ENCODE measurements at regions not wholly inside any gene's neighbourhood (a gene's known extent, or its start where the extent isn't known, plus 50 kb on each side); places are given as distances from the start of the nearest gene placed in this dataset.
"Not testable (repeated sequence)": the region's sequence is repeated elsewhere in the genome, so short reads cannot be mapped to it uniquely, and the experiment has no call there.

DNA sequence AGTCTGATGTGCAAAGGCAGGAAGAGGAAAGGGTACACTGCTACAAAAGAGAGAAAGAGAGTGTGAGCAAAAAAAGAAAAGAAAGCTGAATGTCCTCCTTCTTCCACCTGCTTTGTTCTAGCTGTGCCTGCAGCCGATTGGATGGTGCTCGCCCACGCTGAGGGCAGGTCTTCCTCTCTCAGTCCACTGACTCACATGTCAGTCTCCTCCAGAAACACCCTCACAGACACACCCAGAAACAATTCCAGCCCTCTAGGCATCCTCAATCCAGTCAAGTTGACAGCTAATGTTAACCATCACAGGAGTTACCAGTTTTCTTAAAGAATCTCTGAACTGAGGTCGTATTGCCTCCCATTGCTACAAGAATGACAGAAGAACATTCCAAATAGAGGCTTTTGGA, 411.9 kb upstream of the SASH1 start:
- no peak for DNase-seq

DNA sequence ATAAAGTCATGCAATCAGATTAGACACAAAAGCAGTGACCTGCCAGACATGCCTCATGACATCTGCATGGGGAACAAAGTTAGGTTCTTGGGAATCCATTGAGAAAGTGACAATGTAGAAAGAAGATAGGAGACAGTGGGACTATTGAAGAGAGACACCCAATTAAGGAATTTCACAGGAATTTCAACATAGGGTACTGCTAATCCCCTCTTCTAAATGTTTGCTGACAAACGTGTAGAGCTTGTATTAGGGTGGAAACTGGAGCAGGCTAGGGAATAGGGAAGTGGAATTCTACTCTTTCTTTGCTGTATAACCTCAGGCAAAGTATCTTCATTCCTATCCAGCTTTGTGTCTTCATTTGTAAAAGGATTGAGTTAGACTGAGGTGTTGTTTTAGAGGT, 409.4 kb upstream of the SASH1 start:
- no peak for DNase-seq

DNA sequence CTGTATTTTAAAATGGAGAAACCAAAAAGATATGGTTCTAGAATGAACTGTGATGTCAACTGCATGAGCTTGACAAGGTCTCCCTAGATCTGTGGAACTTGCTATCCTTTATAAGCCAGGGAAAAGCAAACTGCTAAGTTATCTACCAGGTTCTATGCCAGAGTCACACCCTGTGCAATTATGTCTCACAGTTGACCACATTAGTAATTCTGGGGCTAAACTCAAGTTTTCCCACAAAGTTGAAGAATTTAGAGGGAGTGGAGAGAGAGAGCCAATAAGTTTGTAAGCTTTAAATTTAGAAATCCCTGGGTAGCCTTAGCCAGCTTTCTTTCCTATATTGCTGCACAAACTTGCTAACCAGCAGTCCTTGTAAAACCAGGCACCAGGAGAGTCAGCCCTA, 407.0 kb upstream of the SASH1 start:
- DNase-seq: no peak

DNA sequence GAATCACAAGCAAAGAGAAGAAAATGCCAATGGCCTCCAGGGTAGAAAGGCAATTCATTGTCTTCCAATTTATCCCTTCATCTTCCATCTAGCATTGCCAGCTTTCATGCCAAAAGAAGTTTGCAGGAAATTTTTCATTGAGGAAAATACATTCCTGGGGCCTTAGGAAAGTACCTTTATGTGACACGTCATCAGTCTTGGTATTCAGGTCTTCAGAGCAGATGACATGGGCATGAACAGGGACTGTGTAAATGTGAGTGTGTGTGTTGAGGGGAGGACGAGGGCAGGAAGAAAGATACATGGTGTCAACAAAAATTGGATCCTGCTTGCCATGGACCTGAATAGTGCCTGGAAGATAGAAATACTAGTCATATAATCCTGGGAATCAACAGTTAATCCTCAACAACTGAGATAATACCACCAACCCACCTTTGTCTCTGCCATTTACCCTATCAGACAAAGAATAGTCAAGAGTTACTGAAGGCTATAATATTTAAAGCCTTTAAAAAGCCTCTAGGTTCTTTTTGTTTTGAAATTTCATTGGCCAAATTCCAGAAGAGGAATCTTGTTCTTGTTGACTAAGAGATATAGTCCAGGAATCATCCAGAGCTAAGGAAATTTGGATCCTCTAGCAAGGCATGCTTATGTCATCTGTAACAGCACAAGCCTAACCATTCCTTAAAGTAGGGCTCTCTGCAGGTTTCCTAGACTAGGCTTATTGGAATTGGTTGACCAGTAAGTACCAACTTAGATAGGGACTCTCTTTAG, 405.8 kb upstream of the SASH1 start:
- DNase-seq: no peak

DNA sequence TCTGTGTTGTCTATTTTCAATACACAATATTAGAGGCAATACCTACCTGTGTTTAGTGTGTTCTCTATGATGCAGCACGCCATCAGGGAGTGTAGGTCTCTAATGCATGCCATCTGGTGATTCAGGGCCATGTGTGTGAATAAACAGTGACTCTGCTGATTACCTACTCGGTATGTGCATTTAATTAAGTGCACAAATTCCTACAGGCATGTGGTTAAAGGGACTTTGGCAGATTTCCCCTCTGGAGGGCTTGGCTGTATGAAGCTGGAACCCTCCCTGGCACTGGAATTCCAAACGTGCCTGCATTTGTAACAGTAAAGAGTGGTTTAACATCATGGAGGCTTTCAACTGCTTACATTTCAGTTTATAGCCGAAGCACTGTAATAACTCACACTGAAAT, 401.5 kb upstream of the SASH1 start:
- no peak for DNase-seq

DNA sequence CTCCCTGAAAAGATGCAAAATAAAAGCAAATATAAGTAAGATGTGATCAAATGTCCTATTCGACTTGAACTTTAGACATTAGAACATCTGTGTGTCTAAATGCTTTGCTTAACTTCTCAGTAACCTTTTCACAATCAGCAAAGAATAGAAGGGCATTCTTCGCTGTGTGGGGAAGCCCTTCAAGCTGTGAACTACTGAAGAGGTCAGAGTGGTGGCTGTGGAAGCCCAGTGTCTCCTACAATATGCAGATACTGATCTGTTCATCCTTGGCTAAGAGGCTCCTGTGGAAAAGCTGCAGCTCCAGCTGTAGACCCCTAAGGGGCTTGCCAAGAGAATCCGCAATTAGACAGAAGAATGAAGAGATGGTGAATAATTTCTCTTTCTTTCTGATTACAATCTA, 400.3 kb upstream of the SASH1 start:
- DNase-seq: no peak

DNA sequence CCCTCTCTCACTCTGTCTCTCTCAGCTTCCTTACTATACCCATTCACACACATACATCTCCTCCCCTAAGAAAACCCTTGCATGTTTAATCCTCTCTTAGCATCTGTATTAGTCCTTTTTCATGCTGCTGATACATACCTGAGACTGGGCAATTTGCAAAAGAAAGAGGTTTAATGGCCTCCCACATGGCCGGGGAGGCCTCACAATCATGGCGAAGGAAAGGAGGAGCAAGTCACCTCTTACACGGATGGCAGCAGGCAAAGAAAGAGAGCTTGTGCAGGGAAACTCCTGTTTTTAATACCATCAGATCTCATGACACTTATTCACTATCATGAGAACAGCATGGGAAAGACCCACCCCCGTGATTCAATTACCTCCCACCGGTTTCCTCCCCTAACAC, 398.5 kb upstream of the SASH1 start:
- no peak for DNase-seq

DNA sequence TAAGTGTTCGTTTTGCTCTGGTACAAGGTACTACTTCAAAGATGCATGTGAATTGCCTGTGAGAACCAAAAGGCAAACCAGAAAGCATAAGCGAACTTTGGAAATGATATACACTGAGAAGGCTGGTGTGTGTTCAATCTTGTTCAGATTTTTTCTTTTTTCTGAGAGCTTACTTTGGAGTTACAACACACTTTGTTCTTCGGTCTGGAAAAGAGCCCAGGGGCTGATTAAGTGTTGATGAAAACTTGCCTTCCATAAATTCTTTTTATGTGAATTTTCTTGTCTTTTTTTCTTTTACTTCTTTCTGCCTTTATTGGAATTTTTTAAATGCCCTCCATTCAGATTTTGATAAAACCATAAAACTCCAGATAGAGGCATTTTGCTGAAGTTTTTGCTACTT, 395.1 kb upstream of the SASH1 start:
- DNase-seq: no peak

DNA sequence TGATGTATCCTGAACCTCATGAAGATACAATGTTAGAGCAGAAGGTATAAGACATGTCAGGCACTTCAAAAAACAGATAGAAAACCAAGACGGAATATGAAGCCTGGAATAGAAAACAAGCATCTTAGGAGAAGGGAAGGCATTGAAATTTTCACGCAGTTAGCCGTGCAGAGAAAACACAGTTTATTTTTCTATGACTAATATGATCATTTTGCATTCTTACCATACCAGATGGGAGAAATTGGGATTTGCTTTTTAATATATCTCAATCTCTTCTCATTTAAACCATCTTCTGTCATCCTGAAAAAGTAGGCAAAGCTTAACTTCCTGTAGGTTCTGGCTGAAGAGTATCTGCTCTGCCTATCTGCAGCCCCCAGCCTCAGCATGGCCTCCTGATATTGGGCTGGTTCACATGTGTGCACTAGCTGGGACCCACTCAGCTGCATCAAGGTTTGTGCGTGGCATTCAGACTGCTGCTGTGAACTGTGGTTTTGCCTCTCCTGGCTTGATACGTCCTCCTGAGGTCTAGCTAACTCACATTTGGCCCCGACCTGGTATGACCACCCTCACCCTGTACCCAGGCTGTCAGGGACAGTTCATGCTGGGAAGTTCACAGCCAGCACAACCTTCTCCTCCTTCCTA, 392.5 kb upstream of the SASH1 start:
- no peak for DNase-seq

DNA sequence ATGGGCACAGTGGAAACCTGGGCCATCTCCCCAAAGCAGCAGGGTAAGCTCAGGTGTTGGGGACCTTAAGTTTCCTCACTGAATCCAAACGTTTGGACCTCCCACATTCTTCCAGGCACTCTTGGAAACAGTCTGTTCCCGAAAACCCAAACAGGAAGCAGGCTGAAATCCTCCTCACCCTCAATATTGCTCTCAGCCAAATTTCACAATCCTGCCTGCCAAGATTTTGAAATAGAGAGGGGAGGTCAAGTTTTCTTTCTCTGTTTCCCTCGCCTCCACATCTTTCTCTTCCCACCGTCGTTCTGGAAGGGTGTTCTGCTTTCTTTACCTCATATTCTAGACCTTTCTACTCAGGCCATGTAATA, 392.0 kb upstream of the SASH1 start:
- no peak for DNase-seq

DNA sequence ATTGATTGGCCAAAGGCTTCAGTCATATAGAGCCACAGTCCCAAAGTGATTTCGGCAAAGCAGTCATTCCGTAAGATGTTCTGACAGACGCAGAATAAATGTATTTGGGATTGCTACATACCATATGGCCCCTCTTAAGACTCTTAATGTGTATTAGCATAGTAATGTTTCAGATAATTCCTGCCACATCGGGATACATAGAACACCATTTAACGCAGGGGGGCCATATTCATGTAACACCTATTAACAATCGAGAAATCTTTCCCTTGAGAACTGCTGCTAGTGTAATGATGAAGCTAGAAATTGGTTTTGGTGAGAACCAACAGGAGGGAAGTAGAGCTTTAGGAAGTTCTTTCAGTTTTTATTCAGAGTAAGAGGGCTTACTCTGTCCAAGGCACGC, 390.9 kb upstream of the SASH1 start:
- DNase-seq: no peak

DNA sequence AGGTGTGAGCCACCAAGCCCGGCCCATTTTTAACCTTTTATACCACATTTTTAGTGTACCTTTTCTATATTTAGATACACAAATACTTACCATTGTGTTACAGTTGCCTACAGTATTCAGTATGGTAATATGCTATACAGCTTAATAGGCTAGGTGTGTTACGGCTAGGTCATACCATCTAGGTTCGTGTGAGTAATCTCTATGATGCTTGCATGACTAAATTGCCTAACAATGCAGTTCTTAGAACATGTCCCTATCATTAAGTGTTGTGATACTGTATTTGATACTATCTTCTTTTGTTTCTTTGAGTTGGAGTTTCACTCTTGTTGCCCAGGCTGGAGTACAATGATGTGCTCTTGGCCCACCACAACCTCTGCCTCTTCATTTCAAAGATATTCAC, 387.7 kb upstream of the SASH1 start:
- no peak for DNase-seq

DNA sequence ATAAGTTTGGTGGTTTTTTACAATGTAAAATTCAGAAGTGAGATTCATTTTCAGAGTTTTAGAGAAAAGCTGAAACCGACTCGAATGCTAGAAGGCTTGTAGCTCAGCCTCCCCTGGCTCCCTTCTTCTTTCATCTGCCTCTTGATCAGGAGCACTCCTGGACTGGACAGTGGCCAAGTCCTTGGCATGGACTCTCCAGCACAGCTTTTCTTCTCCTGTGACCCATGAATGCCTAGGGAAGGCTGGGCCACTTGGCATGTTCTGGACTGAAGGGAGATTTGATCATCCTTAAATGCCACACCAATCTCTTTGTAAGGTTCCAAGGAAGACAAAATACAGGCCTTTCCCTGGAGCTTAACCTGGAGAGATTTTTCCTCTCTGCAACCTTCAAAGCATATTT, 384.0 kb upstream of the SASH1 start:
- DNase-seq: no peak

DNA sequence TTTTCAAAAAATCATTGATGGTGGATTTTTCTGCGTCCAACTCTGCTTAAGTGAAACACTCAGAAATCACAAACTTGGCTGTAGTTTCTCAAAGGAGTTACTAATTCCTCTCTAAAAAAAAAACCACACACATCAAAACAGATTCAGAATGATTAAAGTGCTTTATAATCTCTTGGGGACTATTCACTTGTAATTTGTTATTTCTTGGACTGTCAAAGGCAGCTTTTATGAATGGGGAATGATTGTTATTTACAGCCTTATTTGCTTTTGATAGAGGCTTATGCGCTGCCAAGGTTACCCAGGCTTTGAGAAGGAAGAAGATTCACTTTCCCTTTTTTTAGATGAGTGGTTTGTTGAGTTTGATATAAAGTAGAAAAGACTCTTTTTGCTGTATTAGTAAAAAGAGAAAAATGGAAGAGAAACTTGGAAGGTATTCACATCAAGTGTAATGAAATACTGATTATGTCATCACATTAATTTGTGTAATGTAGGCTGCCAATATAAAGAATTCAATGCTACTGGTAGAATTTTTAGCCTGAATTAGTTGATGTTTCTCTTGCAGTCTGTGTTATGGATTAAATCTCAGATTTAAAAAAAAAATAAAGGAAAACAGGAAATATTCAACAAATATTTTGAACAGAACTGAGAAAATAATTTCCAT, 381.0 kb upstream of the SASH1 start:
- no peak for DNase-seq

DNA sequence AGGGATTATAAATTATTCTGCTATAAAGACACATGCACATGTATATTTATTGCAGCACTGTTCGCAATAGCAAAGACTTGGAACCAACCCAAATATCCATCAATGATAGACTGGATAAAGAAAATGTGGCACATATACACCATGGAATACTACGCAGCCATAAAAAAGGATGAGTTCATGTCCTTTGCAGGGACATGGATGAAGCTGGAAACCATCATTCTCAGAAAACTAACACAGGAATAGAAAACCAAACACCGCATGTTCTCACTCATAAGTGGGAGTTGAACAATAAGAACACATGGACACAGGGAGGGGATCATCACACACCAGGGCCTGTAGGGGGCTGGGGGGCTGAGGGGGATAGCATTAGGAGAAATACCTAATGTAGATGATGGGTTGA, 377.2 kb upstream of the SASH1 start:
- not testable (repeated sequence) for DNase-seq

DNA sequence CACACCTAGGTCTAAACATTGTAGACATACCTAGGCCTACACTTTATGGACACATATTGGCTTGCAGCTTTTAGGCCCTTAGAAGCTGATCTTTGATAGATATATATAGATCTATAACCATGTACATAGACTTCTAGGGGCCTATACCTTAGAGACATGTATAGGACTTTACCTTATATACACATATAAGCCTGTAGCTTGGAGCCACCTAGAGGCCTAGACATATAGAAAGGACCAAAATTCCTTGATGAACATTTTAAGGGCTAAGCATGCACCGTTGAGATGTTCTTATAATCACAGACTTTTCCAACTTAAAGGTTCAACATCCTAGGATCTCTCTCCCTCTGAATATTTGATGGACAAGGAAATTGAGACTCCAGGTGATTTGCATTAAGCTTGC, 371.7 kb upstream of the SASH1 start:
- no peak for DNase-seq

DNA sequence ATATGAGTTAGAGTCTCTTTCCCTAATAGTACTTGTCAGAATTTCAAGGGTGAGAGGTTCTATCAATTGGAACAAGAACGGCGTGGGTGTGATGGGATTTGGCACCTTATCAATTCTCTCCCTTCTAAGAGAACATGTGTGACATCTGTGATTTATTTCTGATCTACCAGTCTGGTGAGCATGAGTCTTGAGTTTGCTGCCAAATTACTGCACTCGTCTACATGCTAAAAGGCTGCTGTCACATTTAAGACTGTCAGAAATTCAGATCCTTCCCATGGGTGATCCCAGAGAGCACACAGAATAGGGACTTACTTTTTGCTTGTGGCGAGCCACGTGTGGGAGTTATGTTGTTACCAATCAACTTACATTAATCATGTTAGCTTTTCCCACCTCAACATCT, 370.2 kb upstream of the SASH1 start:
- no peak for DNase-seq

DNA sequence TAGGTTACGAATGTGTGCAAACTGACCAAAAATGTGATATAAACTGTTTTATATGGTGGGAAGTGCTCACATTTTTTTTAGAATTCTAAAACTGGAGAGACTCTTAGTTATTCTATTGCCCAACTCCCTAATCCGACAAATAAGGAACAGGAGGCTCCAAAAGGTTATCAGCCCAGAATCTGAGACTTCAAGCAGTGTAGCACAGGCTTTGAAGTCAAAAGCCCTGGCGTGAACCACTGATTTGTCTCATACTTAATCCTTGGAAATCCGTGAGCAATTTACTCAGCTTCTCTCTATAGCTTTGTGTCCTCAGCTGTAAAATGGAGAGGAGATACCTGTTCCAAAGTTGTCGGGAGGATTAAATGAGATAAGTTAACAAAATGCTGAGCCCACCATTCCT, 368.8 kb upstream of the SASH1 start:
- DNase-seq: no peak

DNA sequence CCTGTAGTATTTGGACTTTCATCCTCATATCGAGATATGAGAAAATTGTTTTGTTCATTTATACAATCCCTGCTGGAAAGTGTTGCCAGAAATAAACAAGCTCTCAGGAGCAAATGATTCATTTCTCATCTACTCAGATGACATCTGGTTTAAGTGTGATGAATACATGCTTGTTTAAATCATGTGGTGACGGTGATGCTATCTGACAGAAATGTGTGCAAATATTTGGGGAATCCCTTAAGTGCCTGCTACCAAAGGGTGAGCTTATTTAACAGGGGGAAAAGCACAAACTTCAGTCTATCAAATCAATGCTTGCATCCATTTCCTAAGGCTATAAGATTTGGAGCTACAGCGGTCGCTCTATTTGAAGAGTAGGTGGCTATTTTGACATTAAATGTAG, 368.3 kb upstream of the SASH1 start:
- no peak for DNase-seq

DNA sequence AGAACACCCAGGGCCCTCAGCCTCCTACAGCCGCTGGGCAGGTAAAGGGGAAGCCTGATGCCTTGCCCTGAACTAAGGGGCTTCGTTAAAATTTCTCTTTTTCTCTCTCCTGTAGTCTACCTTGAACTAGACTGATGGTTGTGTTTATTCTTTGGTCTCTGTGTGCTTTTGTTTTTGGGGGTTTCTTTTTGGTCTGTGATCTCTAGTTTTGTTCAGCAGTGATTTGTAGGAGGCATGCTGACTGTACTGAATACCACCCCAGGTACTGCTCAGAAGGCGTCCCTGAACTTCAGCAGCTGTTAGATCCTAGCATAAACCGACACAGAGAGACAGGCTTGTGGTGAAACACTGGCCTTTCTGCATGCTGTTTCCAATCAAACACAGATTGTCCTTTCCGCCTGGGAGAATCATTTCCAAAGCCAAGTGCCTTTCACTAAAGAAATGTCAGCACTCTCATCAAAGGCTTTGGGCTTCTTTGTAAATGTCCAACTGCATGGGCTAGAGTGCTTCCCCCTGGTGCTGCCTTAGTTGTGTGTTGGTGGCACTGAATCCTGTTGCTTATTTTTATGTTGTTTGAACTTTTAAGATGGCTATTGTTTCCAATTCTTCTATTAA, 364.7 kb upstream of the SASH1 start:
- DNase-seq: no peak

DNA sequence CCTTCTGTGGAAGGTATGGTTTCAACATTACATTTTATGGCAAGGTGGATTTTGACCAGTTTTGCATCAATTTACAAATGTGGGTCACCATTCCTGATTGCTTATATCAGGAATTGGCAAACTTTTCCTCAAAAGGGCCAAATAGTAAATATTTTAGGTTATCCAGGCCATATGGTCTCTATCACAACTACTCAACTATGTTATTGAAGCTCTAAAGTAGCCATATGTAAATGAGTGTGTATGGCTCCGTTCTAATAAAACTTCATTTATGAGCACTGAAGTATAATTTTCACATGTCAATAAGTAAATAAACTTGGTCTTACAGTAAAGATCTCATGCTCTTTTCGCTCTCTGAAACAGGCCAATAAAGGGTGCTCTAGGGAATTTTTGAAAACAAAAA, 362.7 kb upstream of the SASH1 start:
- DNase-seq: no peak

DNA sequence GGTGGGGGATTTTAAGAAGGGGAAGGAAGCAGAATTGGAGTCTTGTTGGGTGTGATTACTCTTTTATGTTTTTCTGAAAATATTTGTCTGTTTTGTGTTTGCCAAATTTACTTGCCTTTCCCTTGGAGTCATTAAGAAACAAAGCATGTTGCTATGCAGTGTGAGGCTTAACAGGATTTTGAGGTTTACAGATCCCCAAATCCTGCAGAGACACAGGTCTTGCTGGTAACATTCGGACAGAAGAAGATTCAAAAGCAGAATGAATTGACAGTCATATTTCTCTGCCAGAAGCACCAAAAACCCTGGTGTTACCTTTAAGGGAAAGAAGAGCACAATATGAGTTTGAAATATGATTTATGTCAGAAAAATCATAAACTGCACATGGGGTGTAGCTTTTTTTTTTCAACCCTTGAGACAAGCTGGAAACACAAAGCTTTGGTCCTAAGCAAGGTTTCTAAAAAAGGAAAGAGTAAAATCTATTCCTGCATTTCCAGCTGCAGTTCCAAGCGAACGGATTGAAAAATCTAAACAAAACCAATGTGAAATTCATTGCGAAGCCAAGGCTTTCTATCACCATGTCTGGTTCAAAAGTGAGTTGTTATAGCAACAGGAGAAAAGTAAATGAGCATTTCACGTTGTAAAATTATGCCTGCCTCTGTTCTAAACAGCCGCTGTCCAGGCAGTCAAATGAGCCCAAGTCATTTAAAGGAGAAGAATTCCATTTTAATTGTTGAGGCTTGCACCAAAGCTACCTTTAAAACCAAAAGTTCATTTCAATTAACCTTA, 358.9 kb upstream of the SASH1 start:
- DNase-seq: no peak

DNA sequence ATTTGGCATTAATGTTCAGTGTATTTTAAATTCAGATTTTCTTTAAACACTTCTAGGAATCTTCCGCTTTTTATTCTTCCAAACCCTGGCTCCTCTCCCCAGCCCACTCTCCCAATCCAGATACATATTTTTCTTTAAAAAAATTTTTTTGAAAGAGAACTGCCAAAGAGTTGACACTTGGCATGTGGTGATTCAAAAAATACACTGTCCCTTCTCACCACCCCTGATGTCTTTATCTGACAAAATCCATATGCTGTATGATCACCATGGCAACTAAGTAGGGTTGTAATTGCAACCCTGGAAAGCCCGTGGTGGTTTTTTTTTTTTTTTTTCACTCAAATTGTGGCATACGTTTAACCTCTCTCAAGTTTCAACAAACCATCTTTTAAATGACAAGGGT, 355.8 kb upstream of the SASH1 start:
- no peak for DNase-seq
